WTC11 (cell line): ENCODE measurements at regions not wholly inside any gene's neighbourhood (a gene's known extent, or its start where the extent isn't known, plus 50 kb on each side); places are given as distances from the start of the nearest gene placed in this dataset.

Source experiments
- ATAC-seq: fragments of 200-7000 bp; cut with Tn5 transposase; 2 replicates; pipeline ENCODE4 v1.10.0; 2021; ENCODE audit warnings: mild to moderate bottlenecking, moderate library complexity
- CTCF ChIA-PET: fragments of 300-600 bp; sonication (Branson Sonifier 250); formaldehyde crosslinking; loops from one replicate; lab custom pipeline; 2021; ENCODE audit warnings: antibody characterized with exemption; lab: Charles Lee
- POLR2A ChIA-PET: fragments of 350-600 bp; sonication (Branson Sonifier 250); formaldehyde crosslinking; loops from one replicate; lab custom pipeline; 2021; ENCODE audit warnings: antibody characterized with exemption; lab: Charles Lee
- DNase-seq: peaks from one replicate; pipeline ENCODE4 v3.0.0; 2021; ENCODE audit warnings: low spot score
- H3K27ac Mint-ChIP-seq: 2 replicates; pipeline ENCODE4 v1.8.0; 2021; ENCODE audit warnings: mixed read lengths
- H3K27me3 Mint-ChIP-seq: 2 replicates; pipeline ENCODE4 v1.8.0; 2021; ENCODE audit warnings: low read depth, mild to moderate bottlenecking, moderate library complexity, mixed read lengths
- H3K36me3 Mint-ChIP-seq: 2 replicates; pipeline ENCODE4 v1.8.0; 2021; ENCODE audit warnings: mixed read lengths
- H3K4me1 Mint-ChIP-seq: 2 replicates; pipeline ENCODE4 v1.8.0; 2022; ENCODE audit warnings: mixed read lengths
- H3K4me3 Mint-ChIP-seq: 2 replicates; pipeline ENCODE4 v1.8.0; 2021; ENCODE audit warnings: mild to moderate bottlenecking, moderate library complexity, mixed read lengths
- H3K9me3 Mint-ChIP-seq: 2 replicates; pipeline ENCODE4 v1.8.0; 2021; ENCODE audit warnings: mixed read lengths
- AFF4 ChIP-seq: sonication (generic); formaldehyde crosslinking; IDR thresholded peaks from 2 replicates; pipeline ENCODE4 v1.8.1; 2023; ENCODE audit warnings: mild to moderate bottlenecking, missing genetic modification reagents, borderline replicate concordance
- ATF2 ChIP-seq: sonication (generic); formaldehyde crosslinking; IDR thresholded peaks from 2 replicates; pipeline ENCODE4 v1.8.1; 2022; ENCODE audit warnings: low read depth, missing genetic modification reagents, borderline replicate concordance
- CREM ChIP-seq: sonication (generic); formaldehyde crosslinking; IDR thresholded peaks from 2 replicates; pipeline ENCODE4 v1.8.1; 2022; ENCODE audit warnings: mild to moderate bottlenecking, missing genetic modification reagents, moderate library complexity
- E2F5 ChIP-seq: sonication (generic); formaldehyde crosslinking; IDR thresholded peaks from 2 replicates; pipeline ENCODE4 v1.8.1; 2022; ENCODE audit warnings: mild to moderate bottlenecking, moderate library complexity, missing genetic modification reagents
- ESRRA ChIP-seq: sonication (generic); formaldehyde crosslinking; IDR thresholded peaks from 2 replicates; pipeline ENCODE4 v1.8.1; 2022; ENCODE audit warnings: mild to moderate bottlenecking, missing genetic modification reagents, borderline replicate concordance
- FOXK1 ChIP-seq: sonication (generic); formaldehyde crosslinking; IDR thresholded peaks from 2 replicates; pipeline ENCODE4 v1.8.0; 2022; ENCODE audit warnings: mild to moderate bottlenecking, moderate library complexity, missing genetic modification reagents
- MXD4 ChIP-seq: fragments of 250-450 bp; sonication (Bioruptor Pico); IDR thresholded peaks from 2 replicates; pipeline ENCODE4 v1.8.0; 2021; ENCODE audit warnings: mild to moderate bottlenecking, moderate library complexity, borderline replicate concordance
- RORB ChIP-seq: fragments of 250-450 bp; sonication (Bioruptor Pico); IDR thresholded peaks from 2 replicates; pipeline ENCODE4 v1.9.0; 2021; ENCODE audit warnings: mild to moderate bottlenecking
- TCF7 ChIP-seq: sonication (generic); formaldehyde crosslinking; IDR thresholded peaks from 2 replicates; pipeline ENCODE4 v1.8.0; 2022; ENCODE audit warnings: mild to moderate bottlenecking, low read depth, missing genetic modification reagents, moderate library complexity
- ZMAT4 ChIP-seq: fragments of 250-450 bp; sonication (Bioruptor Pico); IDR thresholded peaks from 2 replicates; pipeline ENCODE4 v1.9.0; 2021; ENCODE audit warnings: mild to moderate bottlenecking
- ZNF396 ChIP-seq: fragments of 250-450 bp; sonication (Bioruptor Pico); IDR thresholded peaks from 2 replicates; pipeline ENCODE4 v1.8.0; 2021; ENCODE audit warnings: mild to moderate bottlenecking, moderate library complexity, borderline replicate concordance
- ZNF416 ChIP-seq: fragments of 250-450 bp; sonication (Bioruptor Pico); IDR thresholded peaks from 2 replicates; pipeline ENCODE4 v1.9.0; 2021; ENCODE audit warnings: mild to moderate bottlenecking, inconsistent platforms
- TF ChIP-seq, protein P1 (sequence below): sonication (generic); formaldehyde crosslinking; conservative IDR thresholded peaks from 2 replicates; pipeline ENCODE4 v1.8.1; 2023; ENCODE audit warnings: mild to moderate bottlenecking, low read depth, missing genetic modification reagents, moderate library complexity
- TF ChIP-seq, protein P2 (sequence below): sonication (generic); formaldehyde crosslinking; IDR thresholded peaks from 2 replicates; pipeline ENCODE4 v1.8.1; 2023; ENCODE audit warnings: mild to moderate bottlenecking, missing genetic modification reagents
- TF ChIP-seq, protein P3 (sequence below): sonication (generic); formaldehyde crosslinking; IDR thresholded peaks from 2 replicates; pipeline ENCODE4 v1.8.0; 2022; ENCODE audit warnings: missing genetic modification reagents

GRCh38 chr6:8229915-8230756 is 127.8 kb upstream of the EEF1E1 start (continued):
- TF ChIP-seq ZMAT4 (CRISPR knock-in tag) = no peak
- no peak for TF ChIP-seq AFF4 (CRISPR knock-in tag)
- TF ChIP-seq CREM (CRISPR knock-in tag) = no peak
- TF ChIP-seq E2F5 = no peak
- TF ChIP-seq, protein P1, sequence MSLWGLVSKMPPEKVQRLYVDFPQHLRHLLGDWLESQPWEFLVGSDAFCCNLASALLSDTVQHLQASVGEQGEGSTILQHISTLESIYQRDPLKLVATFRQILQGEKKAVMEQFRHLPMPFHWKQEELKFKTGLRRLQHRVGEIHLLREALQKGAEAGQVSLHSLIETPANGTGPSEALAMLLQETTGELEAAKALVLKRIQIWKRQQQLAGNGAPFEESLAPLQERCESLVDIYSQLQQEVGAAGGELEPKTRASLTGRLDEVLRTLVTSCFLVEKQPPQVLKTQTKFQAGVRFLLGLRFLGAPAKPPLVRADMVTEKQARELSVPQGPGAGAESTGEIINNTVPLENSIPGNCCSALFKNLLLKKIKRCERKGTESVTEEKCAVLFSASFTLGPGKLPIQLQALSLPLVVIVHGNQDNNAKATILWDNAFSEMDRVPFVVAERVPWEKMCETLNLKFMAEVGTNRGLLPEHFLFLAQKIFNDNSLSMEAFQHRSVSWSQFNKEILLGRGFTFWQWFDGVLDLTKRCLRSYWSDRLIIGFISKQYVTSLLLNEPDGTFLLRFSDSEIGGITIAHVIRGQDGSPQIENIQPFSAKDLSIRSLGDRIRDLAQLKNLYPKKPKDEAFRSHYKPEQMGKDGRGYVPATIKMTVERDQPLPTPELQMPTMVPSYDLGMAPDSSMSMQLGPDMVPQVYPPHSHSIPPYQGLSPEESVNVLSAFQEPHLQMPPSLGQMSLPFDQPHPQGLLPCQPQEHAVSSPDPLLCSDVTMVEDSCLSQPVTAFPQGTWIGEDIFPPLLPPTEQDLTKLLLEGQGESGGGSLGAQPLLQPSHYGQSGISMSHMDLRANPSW (CRISPR knock-in tag) = no peak
- TF ChIP-seq TCF7 (CRISPR knock-in tag) = no peak

GRCh38 chr6:8225113-8225512 is 122.8 kb upstream of the EEF1E1 start:
- CTCF ChIA-PET = interaction anchor here (1.3 kb wide), 1 partner anchor 94 kb away, joined by 3 read pairs; no protein-coding TSS in a partner anchor
- Mint-ChIP-seq H3K9me3 (no peaks in the 10 kb centered on the region), H3K27ac (no peak overlapping the region), H3K36me3 (no peaks in the 10 kb centered on the region), H3K4me1 (peaks cover 8% of the 10 kb centered on the region), H3K27me3 (no peaks in the 10 kb centered on the region), H3K4me3 (no peak overlapping the region)
- POLR2A ChIA-PET = no interaction called here
- DNase-seq (no peak), ATAC-seq (no peak)
- TF ChIP-seq ZNF416 (no peak), RORB (CRISPR knock-in tag) (no peak), MXD4 (CRISPR knock-in tag) (no peak), FOXK1 (CRISPR knock-in tag) (no peak), ESRRA (no peak), ATF2 (CRISPR knock-in tag) (no peak), ZNF396 (CRISPR knock-in tag) (no peak)
- TF ChIP-seq, protein P2, sequence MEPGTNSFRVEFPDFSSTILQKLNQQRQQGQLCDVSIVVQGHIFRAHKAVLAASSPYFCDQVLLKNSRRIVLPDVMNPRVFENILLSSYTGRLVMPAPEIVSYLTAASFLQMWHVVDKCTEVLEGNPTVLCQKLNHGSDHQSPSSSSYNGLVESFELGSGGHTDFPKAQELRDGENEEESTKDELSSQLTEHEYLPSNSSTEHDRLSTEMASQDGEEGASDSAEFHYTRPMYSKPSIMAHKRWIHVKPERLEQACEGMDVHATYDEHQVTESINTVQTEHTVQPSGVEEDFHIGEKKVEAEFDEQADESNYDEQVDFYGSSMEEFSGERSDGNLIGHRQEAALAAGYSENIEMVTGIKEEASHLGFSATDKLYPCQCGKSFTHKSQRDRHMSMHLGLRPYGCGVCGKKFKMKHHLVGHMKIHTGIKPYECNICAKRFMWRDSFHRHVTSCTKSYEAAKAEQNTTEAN (CRISPR knock-in tag) = no peak
- TF ChIP-seq, protein P3, sequence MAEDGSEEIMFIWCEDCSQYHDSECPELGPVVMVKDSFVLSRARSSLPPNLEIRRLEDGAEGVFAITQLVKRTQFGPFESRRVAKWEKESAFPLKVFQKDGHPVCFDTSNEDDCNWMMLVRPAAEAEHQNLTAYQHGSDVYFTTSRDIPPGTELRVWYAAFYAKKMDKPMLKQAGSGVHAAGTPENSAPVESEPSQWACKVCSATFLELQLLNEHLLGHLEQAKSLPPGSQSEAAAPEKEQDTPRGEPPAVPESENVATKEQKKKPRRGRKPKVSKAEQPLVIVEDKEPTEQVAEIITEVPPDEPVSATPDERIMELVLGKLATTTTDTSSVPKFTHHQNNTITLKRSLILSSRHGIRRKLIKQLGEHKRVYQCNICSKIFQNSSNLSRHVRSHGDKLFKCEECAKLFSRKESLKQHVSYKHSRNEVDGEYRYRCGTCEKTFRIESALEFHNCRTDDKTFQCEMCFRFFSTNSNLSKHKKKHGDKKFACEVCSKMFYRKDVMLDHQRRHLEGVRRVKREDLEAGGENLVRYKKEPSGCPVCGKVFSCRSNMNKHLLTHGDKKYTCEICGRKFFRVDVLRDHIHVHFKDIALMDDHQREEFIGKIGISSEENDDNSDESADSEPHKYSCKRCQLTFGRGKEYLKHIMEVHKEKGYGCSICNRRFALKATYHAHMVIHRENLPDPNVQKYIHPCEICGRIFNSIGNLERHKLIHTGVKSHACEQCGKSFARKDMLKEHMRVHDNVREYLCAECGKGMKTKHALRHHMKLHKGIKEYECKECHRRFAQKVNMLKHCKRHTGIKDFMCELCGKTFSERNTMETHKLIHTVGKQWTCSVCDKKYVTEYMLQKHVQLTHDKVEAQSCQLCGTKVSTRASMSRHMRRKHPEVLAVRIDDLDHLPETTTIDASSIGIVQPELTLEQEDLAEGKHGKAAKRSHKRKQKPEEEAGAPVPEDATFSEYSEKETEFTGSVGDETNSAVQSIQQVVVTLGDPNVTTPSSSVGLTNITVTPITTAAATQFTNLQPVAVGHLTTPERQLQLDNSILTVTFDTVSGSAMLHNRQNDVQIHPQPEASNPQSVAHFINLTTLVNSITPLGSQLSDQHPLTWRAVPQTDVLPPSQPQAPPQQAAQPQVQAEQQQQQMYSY (CRISPR knock-in tag) = no peak
